ENCODE measurements at regions not wholly inside any gene's neighbourhood (a gene's known extent, or its start where the extent isn't known, plus 50 kb on each side); places are given as distances from the start of the nearest gene placed in this dataset.

DNA sequence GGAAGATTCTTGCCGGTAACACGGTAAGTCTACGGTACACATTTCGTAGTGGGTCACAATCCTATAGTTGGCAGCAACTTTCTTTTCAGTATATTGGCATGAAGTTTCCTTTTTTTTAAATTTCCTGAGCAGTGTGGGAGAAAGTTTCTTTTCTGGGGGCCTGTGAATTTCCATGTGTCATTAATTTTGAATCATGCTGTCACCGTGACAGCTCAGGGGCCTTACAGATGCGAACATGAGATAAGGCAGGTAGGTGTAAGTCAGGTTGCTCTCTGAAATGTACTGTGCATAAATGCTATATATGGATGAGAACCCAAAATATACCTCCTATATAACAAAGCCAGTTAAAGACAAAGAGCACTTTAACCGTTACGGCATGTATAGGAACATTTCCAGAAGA lies 65.4 kb upstream of the SEM1 start:
- TF ChIP-seq CTCF (IDR thresholded peaks at IDR 0.05) (no peak), POLR2A (IDR thresholded peaks at IDR 0.05) (no peak)
